HL-60 (cell line): ENCODE measurements at regions not wholly inside any gene's neighbourhood (a gene's known extent, or its start where the extent isn't known, plus 50 kb on each side); places are given as distances from the start of the nearest gene placed in this dataset.

ENCODE experiments used
- CTCF ChIP-seq: IDR thresholded peaks from one replicate; pipeline ENCODE4 v1.5.1; 2011; ENCODE audit warnings: low read length, control low read depth, inconsistent platforms; ENCODE audit not compliant: insufficient read depth
- GABPA ChIP-seq: IDR thresholded peaks from 2 replicates; pipeline ENCODE4 v1.6.1; 2012; ENCODE audit warnings: low read depth
- POLR2AphosphoS5 ChIP-seq: IDR thresholded peaks from 2 replicates; pipeline ENCODE4 v1.6.1; 2012; ENCODE audit warnings: low read depth

DNA sequence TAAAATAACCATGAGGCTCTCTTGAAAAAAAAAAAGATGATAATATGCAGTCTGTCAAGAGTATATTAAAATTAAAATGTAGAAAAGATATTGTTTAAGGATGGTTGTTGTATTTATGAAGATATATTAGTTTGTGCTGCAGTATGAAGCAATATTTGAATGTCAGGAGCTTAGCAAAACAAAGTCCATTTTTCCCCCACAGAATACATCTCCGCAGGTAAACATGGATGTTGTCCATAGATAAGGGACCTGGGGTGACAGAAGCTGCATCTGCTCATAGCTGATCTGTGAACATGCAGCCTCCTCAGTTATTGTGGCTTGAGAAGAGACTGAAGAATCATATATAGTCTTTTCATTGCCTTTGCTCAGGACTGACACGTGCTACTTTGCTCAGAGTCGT, 366.1 kb upstream of the MMADHC start:
- TF ChIP-seq CTCF (no peak), POLR2AphosphoS5 (no peak), GABPA (no peak)
